Right lobe of liver (tissue), 6 donors: ENCODE measurements at regions not wholly inside any gene's neighbourhood (a gene's known extent, or its start where the extent isn't known, plus 50 kb on each side); places are given as distances from the start of the nearest gene placed in this dataset.

Experiments used
- ATAC-seq, 4 donors: fragments of 200-7000 bp; cut with Tn5 transposase; one replicate each; pipeline ENCODE4 v1.9.1; 2020; ENCODE audit warnings: mild to moderate bottlenecking in 4 of 4, moderate library complexity in 4 of 4
- DNase-seq, 3 donors: peaks; one replicate each; pipeline ENCODE4 v3.0.0-alpha.2; 2020
- H3K27ac ChIP-seq, 3 donors: fragments of 200-600 bp; one replicate each; pipeline ENCODE4 v1.8.0; 2022
- H3K27me3 ChIP-seq, 2 donors: fragments of 200-600 bp; one replicate each; pipeline ENCODE4 v1.8.0; 2022
- H3K36me3 ChIP-seq, 4 donors: fragments of 200-600 bp; sonication (generic) in 1 of 4; one replicate each; pipeline versions ENCODE4 v1.5.1 to v1.8.0; 2017 to 2022; ENCODE audit warnings: control low read depth in 1 of 4
- H3K4me1 ChIP-seq, 4 donors: fragments of 200-600 bp; sonication (generic) in 1 of 4; one replicate each; pipeline versions ENCODE4 v1.5.1 to v1.8.0; 2017 to 2022; ENCODE audit warnings: control low read depth in 1 of 4
- H3K4me3 ChIP-seq, 3 donors: fragments of 200-600 bp; one replicate each; pipeline ENCODE4 v1.8.0; 2022
- H3K9me3 ChIP-seq, 4 donors: fragments of 200-600 bp; sonication (generic) in 1 of 4; one replicate each; pipeline versions ENCODE4 v1.5.1 to v1.8.0; 2017 to 2022; ENCODE audit warnings: control low read depth in 1 of 4
- CTCF ChIP-seq, 4 donors: fragments of 200-600 bp in 3 of 4; fragments of 450-650 bp in 1 of 4; IDR thresholded peaks; one replicate each; pipeline versions ENCODE4 v1.5.1 to v1.8.0; 2016 to 2022; ENCODE audit warnings: antibody characterized with exemption in 4 of 4, mild to moderate bottlenecking in 2 of 4
- POLR2A ChIP-seq: fragments of 450-650 bp; IDR thresholded peaks from one replicate; pipeline ENCODE4 v1.6.1; 2017; ENCODE audit warnings: antibody characterized with exemption, mild to moderate bottlenecking
- WGBS: methylation state at CpG from one replicate; pipeline ENCODE4 v1.1.6; 2018; ENCODE audit warnings: low coverage, low lambda C conversion rate; ENCODE audit not compliant: insufficient coverage; ENCODE audit errors: missing lambda C conversion rate; 5-methylcytosine and 5-hydroxymethylcytosine counted together
- intact Hi-C, 2 donors: fragments of 100-400 bp; cut with DNase I; formaldehyde crosslinking; loops; one replicate each; pipeline versions ENCODE4 v1.11.2 to v1.14.1; 2022
- donor health status: DM: no; HTN: yes; CAD: no.
- donor health status: DM: no; HTN: no; CAD: no.
- donor health status: DM: no; HTN: no; CAD: no.
- donor health status: DM: no; HTN: yes; CAD: no.
- donor health status: DM: no; HTN: yes; CAD: no.

- DNase-seq (no peak), ATAC-seq (no peak)
- Histone ChIP-seq H3K9me3 (no peaks in the 10 kb centered on the region), H3K27me3 (no peaks in the 10 kb centered on the region), H3K36me3 (no peaks in the 10 kb centered on the region), H3K4me3 (no peak overlapping the region), H3K27ac (no peak overlapping the region), H3K4me1 (no peaks in the 10 kb centered on the region)
- intact Hi-C loops = no loop called here
- TF ChIP-seq CTCF (IDR thresholded peaks at IDR 0.05) (no peak), POLR2A (no peak)
Measured at GRCh38 chr10:118903691-118904090, 125.8 kb upstream of the NANOS1 start.

DNA sequence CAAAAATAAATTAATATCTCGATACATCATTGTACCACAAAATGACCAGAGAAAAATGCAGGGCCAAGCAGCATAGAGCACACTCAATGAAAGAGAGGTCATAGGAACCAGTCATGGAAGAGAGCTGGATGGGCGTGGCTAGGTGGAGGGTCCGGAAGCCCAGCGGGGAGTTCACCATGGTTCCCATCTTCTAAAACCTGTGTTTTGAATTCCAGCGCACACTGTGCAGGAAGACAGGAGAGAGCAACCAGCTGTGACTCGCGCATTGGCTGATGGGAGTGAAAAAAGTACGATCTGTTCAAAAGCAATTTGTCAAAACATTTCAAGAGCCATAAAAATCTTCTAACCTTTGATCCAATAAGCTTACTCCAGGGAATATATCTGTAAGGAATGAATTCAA, 125.2 kb upstream of the NANOS1 start:
- 82% methylated on average over 8 of the region's 8 CpGs for WGBS
- H3K4me3 ChIP-seq = no peak overlapping the region
- H3K9me3 ChIP-seq = no peaks in the 10 kb centered on the region
- TF ChIP-seq CTCF (IDR thresholded peaks at IDR 0.05) (no peak), POLR2A (no peak)
- no peaks in the 10 kb centered on the region for H3K36me3 ChIP-seq
- DNase-seq (no peak), ATAC-seq (no peak)
- intact Hi-C loops = no loop called here
- H3K27me3 ChIP-seq = no peaks in the 10 kb centered on the region
- no peaks in the 10 kb centered on the region for H3K4me1 ChIP-seq
- H3K27ac ChIP-seq = no peak overlapping the region

DNA sequence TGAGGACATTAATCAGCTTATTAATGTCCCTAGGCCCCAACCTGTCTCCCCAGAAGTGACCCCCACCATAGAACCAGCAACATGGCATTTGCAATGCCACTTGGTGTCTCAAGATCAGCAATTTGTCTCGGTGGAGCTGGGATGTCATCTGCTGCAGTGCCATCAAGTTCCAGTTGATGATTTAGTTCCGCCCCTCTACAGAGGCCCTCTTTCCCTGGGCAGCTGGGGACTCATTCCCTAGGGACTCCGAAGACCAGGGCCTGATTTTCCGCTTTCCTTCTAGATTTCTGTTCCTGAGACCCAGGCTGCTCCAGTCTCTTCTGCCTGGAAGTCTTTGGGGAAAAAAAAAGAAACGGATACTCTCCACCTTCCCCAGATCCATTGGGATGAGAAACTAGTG, 122.5 kb upstream of the NANOS1 start:
- H3K4me3 ChIP-seq = no peak overlapping the region
- no peaks in the 10 kb centered on the region for H3K27me3 ChIP-seq
- intact Hi-C loops = no loop called here
- no peaks in the 10 kb centered on the region for H3K36me3 ChIP-seq
- 85% methylated on average over 3 of the region's 5 CpGs for WGBS
- DNase-seq (no peak), ATAC-seq (no peak)
- no peaks in the 10 kb centered on the region for H3K4me1 ChIP-seq
- no peak overlapping the region for H3K27ac ChIP-seq
- TF ChIP-seq CTCF (IDR thresholded peaks at IDR 0.05) = no peak
- no peak for TF ChIP-seq POLR2A
- no peaks in the 10 kb centered on the region for H3K9me3 ChIP-seq

DNA sequence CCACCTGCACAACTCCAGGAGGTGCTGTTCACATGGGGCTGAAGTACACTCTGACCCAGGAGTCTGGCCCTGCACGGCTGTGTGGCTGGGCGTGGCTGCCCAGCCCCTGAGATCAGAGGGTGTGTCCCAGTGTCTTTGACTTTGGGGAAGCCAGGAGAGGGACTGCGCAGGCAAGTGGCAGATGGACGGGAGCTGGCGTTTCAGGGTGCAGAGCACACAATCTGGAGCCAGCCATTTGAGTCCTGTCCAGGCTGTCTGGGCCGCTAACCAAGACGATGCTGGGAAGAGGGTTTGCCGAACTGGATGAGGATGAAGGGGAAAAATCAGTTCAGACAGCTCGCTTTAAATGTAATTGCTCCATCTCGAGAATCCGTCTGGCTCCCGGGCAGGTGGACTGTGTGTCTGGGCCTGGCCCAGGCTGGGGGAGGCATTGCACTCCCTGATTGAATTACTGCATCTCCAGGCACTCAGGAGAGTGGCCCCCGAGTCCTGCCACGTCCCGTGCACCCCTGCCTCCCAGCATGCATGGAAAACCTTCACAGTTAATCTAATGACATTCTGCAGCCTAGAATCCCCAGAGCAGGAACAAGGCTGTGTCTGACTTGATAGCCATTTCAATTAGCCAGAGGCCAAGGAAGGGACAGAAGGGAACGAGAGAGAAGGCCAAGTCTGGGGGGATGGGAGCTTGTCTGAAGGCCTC, 120.8 kb upstream of the NANOS1 start:
- ATAC-seq = no peak
- TF ChIP-seq POLR2A (no peak), CTCF (IDR thresholded peaks at IDR 0.05) (no peak)

GRCh38 chr10:118910702-118911101, 118.8 kb upstream of the NANOS1 start:
- intact Hi-C loops = no loop called here
- DNase-seq = no peak
- H3K27me3 ChIP-seq = no peaks in the 10 kb centered on the region
- WGBS = 70% methylated on average over 4 of the region's 7 CpGs
- TF ChIP-seq CTCF (IDR thresholded peaks at IDR 0.05) (no peak), POLR2A (no peak)
- ATAC-seq = no peak
- no peaks in the 10 kb centered on the region for H3K9me3 ChIP-seq
- no peaks in the 10 kb centered on the region for H3K36me3 ChIP-seq
- no peak overlapping the region for H3K4me3 ChIP-seq
- no peaks in the 10 kb centered on the region for H3K4me1 ChIP-seq
- H3K27ac ChIP-seq = no peak overlapping the region

More for the DNA sequence above, 120.8 kb upstream of the NANOS1 start:
- 28% methylated on average over 3 of the region's 16 CpGs for WGBS
- H3K9me3 ChIP-seq = no peaks in the 10 kb centered on the region
- H3K4me3 ChIP-seq = no peak overlapping the region
- no peak overlapping the region for H3K27ac ChIP-seq
- H3K4me1 ChIP-seq = no peaks in the 10 kb centered on the region
- DNase-seq = no peak
- H3K36me3 ChIP-seq = no peaks in the 10 kb centered on the region
- H3K27me3 ChIP-seq = no peaks in the 10 kb centered on the region
- intact Hi-C loops = no loop called here
